ENCODE measurements at regions not wholly inside any gene's neighbourhood (a gene's known extent, or its start where the extent isn't known, plus 50 kb on each side); places are given as distances from the start of the nearest gene placed in this dataset.
"Not testable (repeated sequence)": the region's sequence is repeated elsewhere in the genome, so short reads cannot be mapped to it uniquely, and the experiment has no call there.

DNA sequence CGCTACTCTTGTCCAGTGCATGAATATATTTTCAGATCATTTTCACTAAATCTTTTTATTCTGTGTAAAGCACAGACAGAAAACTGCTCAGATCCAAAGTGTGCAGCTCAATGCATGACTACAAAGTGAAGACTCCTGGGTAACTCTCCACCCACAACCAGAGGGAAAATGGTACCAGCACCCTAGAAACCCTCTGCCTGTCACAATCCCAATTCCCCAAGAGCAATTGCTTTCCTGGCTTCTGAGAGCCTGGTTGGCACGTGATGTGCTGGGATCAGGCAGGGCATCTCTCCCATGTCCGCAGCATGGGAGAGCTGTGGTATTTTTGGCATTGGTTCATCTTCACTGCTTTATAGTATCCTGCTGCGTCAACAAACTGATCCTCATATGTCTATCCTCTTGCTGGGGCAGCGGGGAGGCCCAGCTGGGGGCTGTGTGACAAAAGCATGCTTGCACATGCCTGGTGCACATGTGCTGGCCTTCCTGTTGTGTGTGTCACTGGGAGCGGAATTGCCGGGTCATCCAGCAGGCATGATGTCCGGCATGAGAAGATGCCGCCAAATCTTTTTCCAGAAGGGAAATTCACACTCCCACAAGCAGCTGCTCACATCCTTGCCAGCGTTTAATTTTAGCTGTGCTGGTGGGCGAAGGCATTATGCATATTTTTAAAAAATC is 278.9 kb upstream of the FOXF1 start:
- DNase-seq: no peak
- no peaks in the 10 kb centered on the region for H3K36me3 ChIP-seq
- no peaks in the 10 kb centered on the region for H3K27me3 ChIP-seq
- no peak overlapping the region for H3K27ac ChIP-seq
- H3K4me1 ChIP-seq: peaks cover 12% of the 10 kb centered on the region
- H3K9me3 ChIP-seq (replicated peaks): no peaks in the 10 kb centered on the region
- H3K4me3 ChIP-seq: no peak overlapping the region

DNA sequence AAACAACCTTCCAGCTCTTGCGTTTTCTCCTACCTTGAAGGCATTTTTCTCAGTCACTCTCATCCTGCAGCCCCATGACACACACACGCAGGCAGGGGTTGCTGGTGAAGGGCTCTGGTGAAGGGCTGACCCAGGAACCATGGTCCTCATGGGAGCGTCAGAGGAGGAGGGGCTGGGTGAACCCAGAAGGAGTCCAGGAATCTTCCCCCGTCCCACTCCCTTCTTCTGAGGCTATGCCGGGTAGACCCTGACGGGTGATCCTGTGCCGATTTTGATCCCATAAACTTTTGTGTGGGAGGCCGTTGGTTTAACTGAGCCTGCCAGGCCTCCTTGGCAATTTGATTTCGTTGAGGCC is 278.4 kb upstream of the FOXF1 start:
- Histone ChIP-seq H3K27ac (no peak overlapping the region), H3K4me1 (peaks cover 12% of the 10 kb centered on the region), H3K4me3 (no peak overlapping the region), H3K36me3 (no peaks in the 10 kb centered on the region), H3K9me3 (replicated peaks) (no peaks in the 10 kb centered on the region), H3K27me3 (no peaks in the 10 kb centered on the region)
- no peak for DNase-seq

DNA sequence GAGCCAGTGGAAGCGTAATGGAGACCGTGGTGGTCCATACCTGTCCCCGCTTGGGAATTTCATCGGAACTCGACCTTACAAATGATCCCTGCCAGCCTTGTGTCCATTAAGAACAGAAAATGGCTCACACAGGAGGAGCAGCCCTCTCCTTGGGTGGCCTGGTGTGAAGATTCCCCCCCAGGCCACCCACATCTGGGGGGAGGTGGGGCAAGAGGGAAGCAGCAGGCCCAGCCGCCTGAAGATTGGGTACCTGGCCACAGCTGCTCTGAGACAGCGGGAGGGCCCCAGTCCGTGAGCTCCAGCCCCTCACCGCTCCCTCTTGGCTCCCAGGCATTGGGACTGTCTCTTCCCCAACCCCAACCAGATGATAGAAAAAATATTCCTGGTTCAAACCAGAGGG is 277.8 kb upstream of the FOXF1 start:
- H3K4me3 ChIP-seq: no peak overlapping the region
- no peaks in the 10 kb centered on the region for H3K27me3 ChIP-seq
- H3K36me3 ChIP-seq: no peaks in the 10 kb centered on the region
- H3K4me1 ChIP-seq: peaks cover 8% of the 10 kb centered on the region
- no peaks in the 10 kb centered on the region for H3K9me3 ChIP-seq (replicated peaks)
- no peak overlapping the region for H3K27ac ChIP-seq
- no peak for DNase-seq

DNA sequence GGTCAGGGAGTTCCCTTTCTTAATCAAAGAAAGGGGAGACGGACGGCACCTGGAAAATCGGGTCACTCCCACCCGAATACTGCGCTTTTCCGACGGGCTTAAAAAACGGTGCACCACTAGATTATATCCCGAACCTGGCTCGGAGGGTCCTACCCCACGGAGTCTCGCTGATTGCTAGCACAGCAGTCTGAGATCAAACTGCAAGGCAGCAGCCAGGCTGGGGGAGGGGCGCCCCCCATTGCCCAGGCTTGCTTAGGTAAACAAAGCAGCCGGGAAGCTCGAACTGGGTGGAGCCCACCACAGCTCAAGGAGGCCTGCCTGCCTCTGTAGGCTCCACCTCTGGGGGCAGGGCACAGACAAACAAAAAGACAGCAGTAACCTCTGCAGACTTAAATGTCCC is 276.8 kb upstream of the FOXF1 start:
- not testable (repeated sequence) for H3K9me3 ChIP-seq (replicated peaks); H3K27ac ChIP-seq; H3K36me3 ChIP-seq; H3K4me3 ChIP-seq; H3K4me1 ChIP-seq; H3K27me3 ChIP-seq; DNase-seq

DNA sequence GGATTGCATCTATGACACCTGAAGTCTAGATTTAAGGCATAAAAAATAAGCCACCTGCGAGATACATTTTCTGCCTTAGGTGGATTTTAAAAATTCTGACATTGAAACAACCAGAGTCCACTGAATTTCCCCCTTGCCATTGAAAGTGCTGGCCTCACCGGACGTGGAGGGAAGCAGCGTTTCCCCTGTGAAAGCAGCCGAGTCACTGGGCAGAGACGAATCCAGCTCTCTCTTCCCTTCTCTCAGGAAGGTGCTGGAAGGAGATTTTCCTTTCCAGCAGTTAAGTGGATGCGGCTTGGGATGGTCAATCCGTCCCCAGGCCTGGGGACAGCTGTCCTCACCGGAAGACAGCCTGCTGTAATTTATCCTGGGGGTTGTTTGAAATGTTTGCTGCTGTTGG is 270.9 kb upstream of the FOXF1 start:
- H3K9me3 ChIP-seq (replicated peaks): no peaks in the 10 kb centered on the region
- no peak overlapping the region for H3K27ac ChIP-seq
- DNase-seq: peak in 1 of 2 experiments; percentile 40
- H3K4me3 ChIP-seq: no peak overlapping the region
- H3K27me3 ChIP-seq: no peaks in the 10 kb centered on the region
- H3K36me3 ChIP-seq: no peaks in the 10 kb centered on the region
- H3K4me1 ChIP-seq: 0 out of 2 replicates have a peak, but pooled peaks cover 5% of the 10 kb centered on the region

DNA sequence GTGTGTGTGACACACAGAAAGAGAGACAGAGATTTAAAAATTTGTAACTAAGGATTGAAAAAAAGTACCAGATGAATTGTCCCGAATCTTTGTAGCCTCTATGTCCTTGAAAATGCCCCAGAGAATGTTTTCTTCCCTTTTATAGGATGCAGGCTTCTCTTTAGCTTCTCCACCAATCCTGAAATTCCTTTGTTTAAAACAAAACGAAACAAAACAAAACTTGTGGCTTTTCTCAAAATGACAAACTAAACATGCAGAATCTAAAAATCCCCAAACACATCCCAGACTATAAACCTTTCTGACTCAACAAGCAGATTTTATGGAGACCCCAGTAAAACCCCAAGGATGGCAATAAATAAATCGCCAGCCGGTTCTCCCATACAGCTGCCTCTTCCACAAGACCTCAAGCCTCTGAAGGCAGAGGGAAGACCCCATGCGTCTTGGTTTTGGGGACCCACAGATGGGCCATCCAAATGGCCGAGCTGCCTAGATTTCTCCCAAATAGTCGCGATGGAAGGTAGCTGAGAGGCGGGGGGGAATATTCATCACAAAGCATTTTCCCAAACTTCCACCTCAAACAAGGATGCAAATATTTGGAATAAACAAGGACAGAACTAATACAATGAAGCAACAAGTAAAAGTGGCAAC is 269.5 kb upstream of the FOXF1 start:
- no peaks in the 10 kb centered on the region for H3K36me3 ChIP-seq
- H3K4me3 ChIP-seq: no peak overlapping the region
- no peak for DNase-seq
- no peaks in the 10 kb centered on the region for H3K9me3 ChIP-seq (replicated peaks)
- H3K27me3 ChIP-seq: no peaks in the 10 kb centered on the region
- H3K4me1 ChIP-seq: 0 out of 2 replicates have a peak, but pooled peaks cover 5% of the 10 kb centered on the region
- H3K27ac ChIP-seq: no peak overlapping the region

DNA sequence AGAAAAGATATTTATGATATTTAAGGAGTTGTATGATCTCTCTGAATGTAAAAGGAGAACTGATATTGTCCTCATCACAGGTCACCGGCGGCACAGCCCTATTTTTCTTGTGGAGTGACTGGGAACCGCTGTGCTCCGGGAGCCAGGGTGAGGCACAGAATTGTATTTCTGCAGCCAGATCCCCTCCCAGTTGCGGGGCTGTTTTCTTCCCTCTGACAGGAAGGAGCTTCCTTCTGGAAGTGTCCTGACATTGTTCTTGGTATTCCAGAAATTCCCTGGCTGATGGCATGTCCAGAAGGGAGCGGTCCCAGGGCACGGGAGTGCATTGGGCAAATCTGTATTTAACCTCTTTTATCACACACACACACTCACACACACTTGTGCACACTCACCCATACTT is 268.6 kb upstream of the FOXF1 start:
- Histone ChIP-seq H3K27ac (no peak overlapping the region), H3K4me1 (0 out of 2 replicates have a peak, but pooled peaks cover 5% of the 10 kb centered on the region), H3K36me3 (no peaks in the 10 kb centered on the region), H3K27me3 (no peaks in the 10 kb centered on the region), H3K4me3 (no peak overlapping the region), H3K9me3 (replicated peaks) (no peaks in the 10 kb centered on the region)
- DNase-seq: no peak

DNA sequence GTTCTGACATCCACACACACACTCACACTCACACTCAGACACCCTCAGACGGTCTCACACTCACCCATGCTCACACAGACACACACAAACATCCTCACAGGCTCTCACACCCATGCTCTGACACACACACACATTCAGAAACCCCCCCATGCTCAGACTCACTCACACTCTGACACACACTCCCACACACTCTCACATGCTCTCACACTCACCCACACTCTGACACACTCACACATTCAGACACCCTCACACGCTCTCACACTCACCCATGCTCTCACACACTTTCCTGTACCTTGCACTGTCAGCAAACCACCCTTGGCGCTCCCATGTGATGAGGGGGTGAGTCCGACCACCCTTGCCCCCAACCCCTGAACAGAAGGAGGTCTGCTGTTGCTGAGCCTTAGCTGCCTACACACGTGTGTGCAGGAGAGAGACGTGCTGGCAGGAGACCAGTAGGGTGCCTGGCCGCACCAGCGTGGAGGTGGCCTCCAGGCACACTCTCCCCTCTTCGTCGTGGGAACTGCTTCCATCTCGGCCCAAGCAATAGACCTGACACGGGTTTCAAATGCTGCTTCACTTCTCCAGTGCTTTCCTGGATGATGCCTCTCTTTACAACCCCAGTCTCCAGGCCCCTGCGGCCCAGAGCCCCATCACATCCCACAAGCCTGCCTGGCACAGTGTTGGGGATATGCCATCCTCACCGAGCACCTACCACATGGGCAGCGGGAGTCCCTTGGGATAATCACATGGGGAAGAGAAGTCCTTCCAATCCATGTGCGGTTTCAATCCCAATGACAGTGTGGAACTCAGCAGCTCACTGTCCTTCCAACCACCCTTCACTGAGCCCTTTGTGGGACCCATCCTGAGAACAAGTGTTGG is 267.8 kb upstream of the FOXF1 start:
- no peak for DNase-seq
- no peak overlapping the region for H3K27ac ChIP-seq

DNA sequence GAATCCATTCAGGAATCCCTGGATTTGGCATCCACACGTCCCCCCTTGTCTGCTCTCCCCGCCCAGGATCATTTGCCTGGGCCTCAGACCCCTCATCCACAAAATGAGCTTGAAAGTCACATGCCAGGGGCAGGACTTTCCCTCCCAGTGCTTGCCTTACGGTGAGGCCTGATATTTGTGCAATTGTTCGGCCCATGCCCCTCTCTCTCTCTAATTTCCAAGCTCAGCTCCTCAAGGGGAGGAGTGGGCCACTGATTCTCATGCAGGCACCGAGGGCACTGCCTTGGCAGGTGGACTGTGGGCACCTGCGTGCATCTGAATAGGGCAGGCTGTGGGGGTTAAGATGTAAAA is 267.2 kb upstream of the FOXF1 start:
- Histone ChIP-seq H3K4me1 (0 out of 2 replicates have a peak, but pooled peaks cover 5% of the 10 kb centered on the region), H3K36me3 (no peaks in the 10 kb centered on the region), H3K27ac (no peak overlapping the region), H3K4me3 (no peak overlapping the region), H3K9me3 (replicated peaks) (no peaks in the 10 kb centered on the region), H3K27me3 (no peaks in the 10 kb centered on the region)
- DNase-seq: no peak

More for the DNA sequence above, 267.8 kb upstream of the FOXF1 start:
- H3K9me3 ChIP-seq (replicated peaks): no peaks in the 10 kb centered on the region
- 0 out of 2 replicates have a peak, but pooled peaks cover 5% of the 10 kb centered on the region for H3K4me1 ChIP-seq
- H3K27me3 ChIP-seq: no peaks in the 10 kb centered on the region
- H3K36me3 ChIP-seq: no peaks in the 10 kb centered on the region
- no peak overlapping the region for H3K4me3 ChIP-seq

DNA sequence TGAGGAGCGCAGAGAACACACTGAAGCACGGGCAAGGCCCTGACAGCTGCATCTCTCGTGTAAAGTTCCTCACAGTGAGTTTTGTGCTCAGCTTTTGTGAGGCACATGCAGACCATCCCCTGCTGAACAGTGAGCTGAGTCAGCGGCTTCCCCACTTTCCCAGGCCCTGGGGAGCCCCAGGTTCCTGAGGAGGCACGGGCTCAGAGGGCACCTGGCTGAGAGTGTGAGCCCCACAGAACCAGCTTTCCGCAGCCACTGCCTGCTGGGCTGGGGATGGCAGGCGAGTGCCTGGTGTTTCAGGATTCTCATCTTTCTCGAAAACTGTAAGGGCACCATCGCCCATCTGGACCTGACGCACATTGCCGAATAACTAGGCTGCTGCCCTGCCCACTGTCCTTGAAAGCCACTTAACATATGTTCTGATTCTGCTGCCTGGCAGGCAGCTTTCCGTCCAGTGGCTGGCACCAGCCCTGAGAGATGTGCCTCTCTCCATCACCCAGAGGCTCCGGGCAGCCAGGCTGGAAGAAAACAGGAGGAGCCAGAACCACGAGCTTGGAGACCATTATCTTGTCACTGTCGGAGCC is 266.7 kb upstream of the FOXF1 start:
- Histone ChIP-seq H3K36me3 (no peaks in the 10 kb centered on the region), H3K27me3 (no peaks in the 10 kb centered on the region), H3K27ac (no peak overlapping the region), H3K4me3 (no peak overlapping the region), H3K9me3 (replicated peaks) (no peaks in the 10 kb centered on the region), H3K4me1 (0 out of 2 replicates have a peak, but pooled peaks cover 5% of the 10 kb centered on the region)
- no peak for DNase-seq

DNA sequence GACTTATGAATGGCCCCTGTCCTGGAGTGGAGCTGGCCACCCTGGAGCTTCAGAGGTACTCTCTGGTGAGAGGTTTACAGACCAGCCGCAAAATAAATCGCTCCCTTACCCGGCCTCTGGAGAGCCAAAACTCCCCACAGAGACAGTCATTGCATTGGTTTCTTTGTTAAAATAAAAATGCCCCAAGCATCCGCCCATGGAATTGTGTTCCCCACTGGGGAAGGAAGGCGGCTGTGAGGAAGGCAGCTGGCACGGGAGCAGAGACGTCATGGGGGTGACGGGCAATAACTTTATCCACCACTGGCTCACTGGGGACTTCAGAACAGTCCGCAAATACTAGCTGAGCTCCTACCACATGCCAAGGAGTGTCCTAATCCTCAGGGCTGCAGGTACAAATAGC is 266.2 kb upstream of the FOXF1 start:
- DNase-seq: no peak
- no peaks in the 10 kb centered on the region for H3K36me3 ChIP-seq
- H3K9me3 ChIP-seq (replicated peaks): no peaks in the 10 kb centered on the region
- H3K27ac ChIP-seq: no peak overlapping the region
- no peaks in the 10 kb centered on the region for H3K27me3 ChIP-seq
- H3K4me3 ChIP-seq: no peak overlapping the region
- H3K4me1 ChIP-seq: 0 out of 2 replicates have a peak, but pooled peaks cover 5% of the 10 kb centered on the region

DNA sequence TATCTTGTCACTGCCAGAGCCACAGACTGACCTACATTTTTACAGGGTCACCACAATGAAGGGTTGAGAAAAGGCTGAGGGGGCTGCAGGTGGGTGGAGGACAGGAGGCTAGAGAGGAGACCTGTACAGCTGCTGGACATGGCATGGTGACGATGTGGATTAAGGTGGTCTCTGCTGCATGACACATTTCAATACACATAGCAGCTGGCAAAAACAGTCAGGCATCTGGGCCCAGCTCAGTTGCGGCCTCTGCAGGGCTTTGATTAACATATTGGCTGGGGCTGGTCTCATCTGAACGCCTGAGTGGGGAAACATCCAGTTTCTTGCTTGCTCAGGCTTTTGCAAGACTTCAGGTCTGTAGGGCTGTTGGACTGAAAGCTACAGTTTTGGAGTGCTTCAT is 265.4 kb upstream of the FOXF1 start:
- Histone ChIP-seq H3K4me3 (no peak overlapping the region), H3K27me3 (no peaks in the 10 kb centered on the region), H3K27ac (no peak overlapping the region)

DNA sequence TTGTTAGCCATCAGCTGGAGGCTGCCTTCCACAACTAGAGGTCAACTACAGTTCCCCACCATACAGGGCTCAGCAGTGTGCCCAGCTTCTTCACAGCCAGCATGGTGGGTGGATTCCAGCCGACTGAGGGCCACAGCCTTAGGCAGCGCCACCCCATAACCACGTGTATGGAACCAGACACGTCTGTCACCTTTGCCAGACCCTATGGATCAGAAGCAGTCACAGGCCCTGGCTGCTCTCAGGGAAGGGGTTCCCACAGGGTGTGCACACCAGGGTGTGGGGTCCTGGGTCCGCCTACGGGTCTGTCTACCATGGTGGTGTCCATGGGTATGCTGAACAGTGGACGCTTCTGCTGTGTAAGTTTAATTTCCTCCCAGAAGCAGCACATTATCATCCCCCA is 265.0 kb upstream of the FOXF1 start:
- Histone ChIP-seq H3K36me3 (no peaks in the 10 kb centered on the region), H3K4me3 (no peak overlapping the region), H3K27me3 (no peaks in the 10 kb centered on the region), H3K9me3 (replicated peaks) (no peaks in the 10 kb centered on the region), H3K4me1 (no peaks in the 10 kb centered on the region), H3K27ac (no peak overlapping the region)
- DNase-seq: no peak

More for the DNA sequence above, 265.4 kb upstream of the FOXF1 start:
- no peaks in the 10 kb centered on the region for H3K36me3 ChIP-seq
- H3K9me3 ChIP-seq (replicated peaks): no peaks in the 10 kb centered on the region
- DNase-seq: no peak
- 0 out of 2 replicates have a peak, but pooled peaks cover under 1% of the 10 kb centered on the region for H3K4me1 ChIP-seq

DNA sequence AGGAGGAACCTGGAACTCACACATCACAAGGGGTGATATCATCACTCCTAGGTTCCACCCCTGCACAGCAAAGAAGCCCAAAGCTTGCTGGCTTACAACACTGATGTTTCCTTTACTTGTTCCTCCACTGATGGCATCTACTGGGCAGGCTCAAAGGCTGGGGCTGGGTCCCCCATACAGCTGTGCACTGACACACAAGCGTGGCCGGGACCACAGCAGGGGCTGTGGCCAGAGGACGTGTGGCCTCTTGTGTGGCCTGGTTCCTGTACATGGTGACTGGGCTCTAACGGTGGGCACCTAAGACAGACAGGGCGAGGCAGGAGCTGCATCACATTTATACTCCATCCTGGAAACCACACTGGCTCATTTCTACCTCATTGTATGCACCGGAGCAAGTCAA is 264.4 kb upstream of the FOXF1 start:
- Histone ChIP-seq H3K4me1 (no peaks in the 10 kb centered on the region), H3K27ac (no peak overlapping the region), H3K4me3 (no peak overlapping the region), H3K36me3 (no peaks in the 10 kb centered on the region), H3K9me3 (replicated peaks) (no peaks in the 10 kb centered on the region), H3K27me3 (no peaks in the 10 kb centered on the region)
- DNase-seq: no peak

Measured in SJCRH30 (cell line).